G401.6 (cell line): ENCODE measurements at regions not wholly inside any gene's neighbourhood (a gene's known extent, or its start where the extent isn't known, plus 50 kb on each side); places are given as distances from the start of the nearest gene placed in this dataset.
"Not testable (repeated sequence)": the region's sequence is repeated elsewhere in the genome, so short reads cannot be mapped to it uniquely, and the experiment has no call there.

Experiments used
- FAIRE-seq: peaks from 2 replicates; lab custom pipeline; 2012; peaks lifted over from hg19 to GRCh38; lab: Jason Lieb, UNC

DNA sequence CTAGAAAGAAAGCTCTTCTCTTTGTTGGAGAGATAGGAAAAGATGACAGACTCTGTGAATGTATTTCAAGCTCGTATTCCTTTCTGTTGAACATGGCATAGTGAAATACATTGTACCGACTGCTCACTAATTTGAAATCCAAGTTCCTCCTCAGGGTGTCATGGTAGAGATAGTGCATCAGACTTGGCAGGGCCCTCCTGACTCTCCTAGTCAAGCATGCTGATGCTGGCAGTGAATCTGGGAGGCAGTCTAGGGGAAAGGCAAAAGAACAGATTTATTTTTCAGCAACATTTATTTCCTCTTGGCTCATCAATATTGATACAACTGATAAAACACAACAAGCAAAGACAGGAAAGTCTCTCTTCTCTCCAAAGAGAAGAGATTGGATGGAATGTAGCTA, 356.3 kb upstream of the IRAK1BP1 start:
- no peak for FAIRE-seq

DNA sequence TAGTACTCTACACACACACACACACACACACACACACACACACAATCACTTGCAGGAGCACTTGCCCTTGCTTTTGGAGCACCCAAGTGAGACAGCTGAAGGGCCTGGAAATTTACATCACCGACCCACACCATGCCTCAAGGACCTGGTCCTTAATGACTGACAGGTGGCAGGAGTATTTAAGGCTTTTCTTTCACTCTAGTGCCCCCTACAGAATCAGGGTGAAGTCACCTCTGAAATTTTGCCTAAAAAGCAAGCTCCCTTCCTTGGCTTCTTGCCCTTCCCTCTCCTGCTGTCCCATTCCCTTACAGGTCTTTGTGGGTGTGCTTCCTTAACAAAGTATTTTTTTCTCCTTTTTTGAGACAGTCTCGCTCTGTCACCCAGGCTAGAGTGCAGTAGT, 353.5 kb upstream of the IRAK1BP1 start:
- no peak for FAIRE-seq

DNA sequence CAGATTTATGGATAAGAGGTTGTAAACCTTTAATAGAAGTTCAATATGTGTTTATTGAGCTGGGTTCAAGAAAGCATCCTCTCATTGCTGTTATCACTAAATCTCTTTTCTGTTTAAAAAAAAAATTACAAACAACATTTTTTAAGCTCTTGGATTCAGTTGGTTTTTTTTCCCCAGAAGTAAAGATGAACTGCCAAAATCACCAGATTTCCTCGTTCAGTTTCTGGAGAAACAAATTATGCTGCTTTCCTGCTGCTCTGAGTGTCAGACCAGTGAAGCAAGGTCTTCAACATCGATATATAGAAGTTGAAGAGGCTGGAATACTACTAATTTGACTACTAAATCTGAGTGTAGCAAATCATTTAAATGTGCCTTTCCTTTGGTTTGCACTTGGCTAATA, 352.1 kb upstream of the IRAK1BP1 start:
- no peak for FAIRE-seq

DNA sequence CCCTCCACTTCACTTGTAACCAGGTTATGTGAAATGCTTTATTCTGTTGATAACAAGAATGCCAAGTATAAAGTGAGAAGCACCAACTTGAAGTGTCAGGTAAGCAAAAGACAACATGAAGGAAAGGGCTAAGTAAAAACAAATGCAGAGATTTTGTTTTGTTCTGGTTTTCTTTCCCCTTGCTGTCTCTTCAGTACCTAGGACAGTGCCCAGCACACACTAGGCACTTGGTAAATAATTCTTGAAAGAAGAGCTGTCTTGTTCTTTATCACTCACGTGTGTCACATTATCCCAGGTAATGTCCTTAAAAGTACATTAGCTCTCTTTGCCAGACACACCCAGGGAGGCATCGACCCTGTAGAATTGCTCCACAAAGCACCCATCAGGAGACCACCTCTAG, 350.0 kb upstream of the IRAK1BP1 start:
- no peak for FAIRE-seq

DNA sequence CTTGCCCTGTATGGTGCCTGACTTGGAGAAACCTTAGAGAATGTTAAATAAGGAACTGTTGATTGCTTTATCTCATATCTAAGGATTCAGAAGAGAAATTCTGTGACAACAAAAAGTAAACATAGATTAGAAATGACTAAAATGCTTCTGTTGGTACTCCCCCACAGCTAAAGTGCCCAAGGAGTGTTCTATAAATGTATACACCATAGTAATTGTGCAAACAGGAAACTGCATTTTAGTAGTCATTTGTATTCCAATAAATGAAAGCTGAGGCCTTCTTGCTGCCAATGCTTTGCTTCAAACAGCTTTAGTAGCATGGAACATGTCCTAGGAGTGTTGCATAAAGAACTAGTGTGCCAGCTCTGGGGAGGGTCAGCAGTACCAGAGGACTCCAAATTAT, 343.7 kb upstream of the IRAK1BP1 start:
- FAIRE-seq, result no peak

DNA sequence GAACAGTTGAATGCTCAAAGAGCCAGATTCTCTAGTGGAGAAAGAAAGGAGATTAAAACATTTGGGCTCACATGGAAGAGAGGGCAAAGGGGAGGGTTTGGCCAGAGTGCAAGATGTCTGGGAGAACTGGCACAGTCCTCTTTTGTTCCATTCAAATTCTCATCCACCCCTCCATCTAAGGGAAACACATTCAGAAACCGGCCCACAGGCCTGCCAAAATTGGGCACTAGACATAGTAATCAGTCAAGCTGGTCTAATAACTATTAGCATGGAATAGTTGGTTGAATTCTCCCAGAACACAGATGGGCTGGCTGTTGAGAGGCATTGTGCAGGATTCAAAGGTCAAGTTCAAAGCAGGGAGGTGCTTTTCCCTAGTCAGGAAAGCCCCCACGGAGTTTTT, 341.4 kb upstream of the IRAK1BP1 start:
- FAIRE-seq, result no peak

DNA sequence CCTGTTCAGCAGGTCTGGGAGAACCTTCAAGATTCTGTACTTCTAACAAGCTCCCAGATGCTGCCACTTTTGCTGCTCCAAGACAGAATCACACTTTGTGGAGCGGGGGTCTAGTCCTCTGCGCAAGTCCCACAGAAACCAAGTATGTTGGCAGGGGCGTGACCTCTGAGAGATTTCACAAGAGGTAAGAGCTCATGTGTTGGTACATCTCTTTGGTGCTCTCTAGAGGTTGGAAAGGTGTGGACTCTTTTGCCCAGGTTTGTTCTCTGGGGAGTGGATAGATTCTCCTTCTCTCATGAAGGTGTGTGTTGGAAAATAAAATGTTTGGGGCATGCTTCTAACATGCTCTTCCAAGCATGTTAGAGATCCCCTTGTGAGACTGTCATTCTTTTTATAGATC, 340.9 kb upstream of the IRAK1BP1 start:
- no peak for FAIRE-seq

DNA sequence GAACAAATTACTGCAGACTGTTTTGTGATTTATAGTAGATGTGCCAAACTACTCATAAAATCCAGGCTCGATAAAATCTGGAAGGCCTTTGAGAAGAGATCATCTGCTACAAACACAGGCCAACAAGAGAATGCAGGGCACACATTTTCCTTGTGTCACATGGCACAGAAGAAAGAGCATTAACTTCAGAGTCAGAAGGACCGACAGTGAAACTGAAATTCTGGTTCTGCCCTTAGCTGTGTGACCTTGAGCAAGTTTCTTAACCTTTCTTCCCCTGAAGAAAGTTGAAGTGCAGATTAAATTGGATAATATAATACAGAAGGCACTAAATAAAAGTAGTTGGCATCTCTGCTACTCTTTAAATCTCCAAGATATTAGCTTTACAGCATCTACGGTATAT, 338.4 kb upstream of the IRAK1BP1 start:
- FAIRE-seq, result no peak

DNA sequence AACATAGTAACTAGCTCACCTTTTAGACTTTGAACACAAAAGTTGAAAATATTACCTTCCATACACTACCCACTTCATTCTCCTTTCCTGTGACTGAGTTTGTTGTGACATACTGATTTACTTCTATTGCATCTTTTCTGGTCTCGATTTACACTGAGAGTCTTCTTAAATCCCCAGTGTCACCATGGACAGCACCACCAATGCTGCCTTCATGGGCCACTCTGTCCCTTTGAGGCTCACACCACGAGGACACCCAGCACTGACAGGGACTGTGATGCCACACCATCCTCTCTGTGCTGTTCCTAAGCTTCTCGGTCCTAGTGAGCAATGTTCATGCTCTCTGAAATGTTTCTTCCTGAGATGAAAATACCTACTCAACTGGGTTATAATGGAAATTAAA, 337.1 kb upstream of the IRAK1BP1 start:
- FAIRE-seq, result no peak

DNA sequence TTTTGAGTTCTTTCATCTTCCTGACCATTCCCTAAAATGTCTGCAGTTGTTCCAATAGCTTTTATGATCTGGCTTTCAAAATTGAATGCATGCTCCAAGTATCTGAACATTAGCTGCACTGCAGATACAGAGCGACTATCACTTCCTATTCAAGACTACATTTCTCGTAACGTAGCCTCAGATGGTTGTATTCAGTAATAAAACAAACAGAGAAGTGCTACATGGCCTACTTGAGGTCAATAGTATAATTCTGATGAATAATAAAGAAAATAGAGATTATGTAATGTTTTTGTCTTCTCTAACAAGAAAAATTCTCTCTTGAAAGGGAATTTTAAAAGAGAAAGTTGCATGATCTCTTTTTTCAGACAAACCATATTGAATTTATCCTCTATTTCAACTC, 333.9 kb upstream of the IRAK1BP1 start:
- no peak for FAIRE-seq

DNA sequence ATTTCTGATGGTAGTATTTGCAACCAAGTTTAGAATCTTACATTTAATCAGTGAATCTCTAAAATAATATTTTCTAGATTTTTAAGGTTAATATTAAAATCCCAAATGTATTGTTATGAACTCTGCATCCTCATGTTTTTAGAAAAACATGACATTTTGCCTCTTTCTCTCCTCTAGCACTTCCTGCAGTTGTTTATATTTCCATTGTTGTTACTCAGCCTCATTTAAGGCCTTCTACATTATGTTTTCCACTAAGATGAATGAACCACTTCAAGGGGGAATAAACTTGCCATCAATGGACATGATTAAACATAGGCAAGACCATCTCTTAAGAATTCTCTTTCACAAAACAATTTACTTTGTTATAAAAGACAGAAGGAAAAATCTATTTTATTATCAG, 333.5 kb upstream of the IRAK1BP1 start:
- FAIRE-seq, result no peak

DNA sequence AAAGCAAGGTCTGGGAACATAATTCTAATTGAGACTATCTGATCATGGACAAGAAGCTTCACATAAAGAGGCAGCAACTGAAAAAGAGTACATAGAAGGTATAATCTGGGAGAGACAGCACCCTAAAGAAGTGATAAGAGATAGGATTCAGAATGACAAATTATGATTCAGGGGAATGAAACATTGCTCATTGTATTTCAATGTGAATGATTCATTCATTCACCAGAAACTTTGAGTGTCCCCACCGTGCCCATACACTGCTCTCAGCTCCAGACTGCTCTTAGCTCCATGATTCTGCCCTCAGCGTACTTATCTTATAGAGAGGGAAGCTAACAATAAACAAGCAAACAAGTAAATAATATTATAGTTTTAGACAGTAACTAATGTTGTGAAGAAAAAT, 329.3 kb upstream of the IRAK1BP1 start:
- FAIRE-seq, result no peak

DNA sequence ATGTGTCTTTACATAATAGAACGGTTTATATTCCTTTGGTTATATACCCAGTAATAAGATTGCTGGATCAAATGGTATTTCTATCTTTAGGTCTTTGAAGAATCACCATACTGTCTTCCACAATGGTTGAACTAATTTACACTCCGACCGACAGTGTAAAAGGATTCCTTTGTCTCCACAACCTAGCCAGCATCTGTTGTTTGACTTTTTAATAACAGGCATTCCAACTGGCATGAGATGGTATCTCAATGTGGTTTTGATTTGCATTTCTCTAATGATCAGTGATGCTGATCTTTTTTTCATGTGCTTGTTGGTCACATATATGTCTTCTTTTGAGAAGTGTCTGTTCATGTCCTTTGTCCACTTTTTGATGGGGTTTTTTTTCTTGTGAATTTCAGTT, 319.7 kb upstream of the IRAK1BP1 start:
- FAIRE-seq, result not testable (repeated sequence)

DNA sequence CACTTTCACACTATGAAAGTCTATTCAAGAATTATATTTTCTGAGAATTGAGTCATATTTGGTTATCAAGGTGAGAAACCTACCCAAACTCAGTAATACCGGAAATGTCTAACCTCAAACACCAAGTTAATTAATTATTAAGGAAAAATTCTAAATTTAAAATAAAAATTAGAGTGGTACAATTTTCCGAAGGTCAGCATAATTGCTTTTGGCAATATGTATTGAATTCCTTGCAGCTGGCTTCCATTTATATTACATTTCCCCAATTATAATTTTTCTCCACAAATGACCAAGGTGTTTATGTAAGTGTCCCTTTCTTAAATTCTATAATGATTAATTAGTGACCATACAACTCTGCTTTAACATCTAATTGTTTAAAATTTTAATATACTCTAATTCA, 316.0 kb upstream of the IRAK1BP1 start:
- no peak for FAIRE-seq

DNA sequence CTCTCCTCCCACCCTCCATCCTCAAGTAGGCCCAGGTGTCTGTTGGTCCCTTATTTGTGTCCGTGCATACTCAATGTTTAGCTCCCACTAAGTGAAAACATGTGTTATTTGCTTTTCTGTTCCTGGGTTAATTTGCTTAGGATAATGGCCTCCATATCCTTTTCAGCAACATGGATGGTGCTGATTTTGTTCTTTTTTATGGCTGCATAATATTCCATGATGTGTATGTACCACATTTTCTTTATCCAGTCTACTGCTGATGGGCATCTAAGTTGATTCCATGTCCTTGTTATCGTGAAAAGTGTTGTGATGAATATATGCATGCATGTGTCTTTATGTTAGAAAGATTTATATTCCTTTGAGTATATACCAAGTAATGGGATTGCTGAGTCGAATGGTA, 314.9 kb upstream of the IRAK1BP1 start:
- no peak for FAIRE-seq

DNA sequence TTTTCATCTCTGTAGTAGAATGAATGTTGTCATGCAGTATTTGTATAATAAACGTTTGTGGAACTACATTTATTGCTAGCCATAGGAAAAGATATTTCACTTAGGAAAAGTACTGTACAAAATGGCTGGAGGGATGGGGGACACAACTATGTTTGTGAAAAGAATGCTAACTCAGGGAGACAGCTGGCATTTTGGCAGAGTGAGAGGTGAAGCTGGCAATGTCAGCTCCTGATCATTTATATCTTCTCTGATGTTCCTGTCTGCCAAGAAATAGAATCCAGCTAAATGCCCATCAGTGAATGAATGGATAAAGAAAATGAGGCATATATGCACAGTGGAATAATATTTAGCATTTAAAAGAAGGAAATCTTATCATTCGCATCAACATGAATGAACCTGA, 313.0 kb upstream of the IRAK1BP1 start:
- FAIRE-seq, result no peak

DNA sequence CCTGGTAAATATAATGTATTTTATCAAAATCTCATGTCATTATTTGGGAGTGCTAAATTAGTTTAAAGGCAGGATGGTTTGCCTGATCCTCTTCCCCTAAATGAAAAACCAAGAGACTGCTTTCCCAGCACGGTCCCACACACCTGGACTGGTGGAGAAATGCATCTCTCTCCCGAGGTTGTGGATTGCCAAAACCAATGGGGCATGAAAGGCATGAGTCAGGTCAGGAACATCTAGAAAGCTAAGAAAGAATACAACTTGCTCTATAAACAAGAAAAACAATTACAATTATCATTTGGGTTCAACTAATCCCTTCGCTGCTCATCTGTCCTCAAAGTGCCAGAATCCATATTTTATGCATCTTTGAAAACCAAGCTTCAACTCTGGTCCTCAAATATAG, 308.3 kb upstream of the IRAK1BP1 start:
- no peak for FAIRE-seq

DNA sequence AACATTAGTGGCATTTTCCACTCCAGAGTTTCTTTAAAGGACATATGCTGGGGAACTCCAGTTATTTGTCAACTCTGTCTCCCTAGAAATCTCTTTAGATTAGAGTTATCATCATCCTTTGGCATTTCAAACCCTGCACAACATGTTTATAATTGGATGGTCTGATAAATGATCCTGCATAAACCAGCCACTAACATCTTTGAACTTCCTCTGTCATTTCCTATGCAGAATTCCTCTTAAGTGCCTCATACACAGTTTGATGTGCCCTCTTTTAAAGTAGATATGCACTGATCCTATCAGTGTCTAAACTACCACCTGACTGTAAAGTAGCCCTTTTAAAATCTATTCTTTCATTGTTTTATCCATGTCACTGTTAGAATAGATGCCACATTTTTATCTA, 306.3 kb upstream of the IRAK1BP1 start:
- FAIRE-seq, result no peak

DNA sequence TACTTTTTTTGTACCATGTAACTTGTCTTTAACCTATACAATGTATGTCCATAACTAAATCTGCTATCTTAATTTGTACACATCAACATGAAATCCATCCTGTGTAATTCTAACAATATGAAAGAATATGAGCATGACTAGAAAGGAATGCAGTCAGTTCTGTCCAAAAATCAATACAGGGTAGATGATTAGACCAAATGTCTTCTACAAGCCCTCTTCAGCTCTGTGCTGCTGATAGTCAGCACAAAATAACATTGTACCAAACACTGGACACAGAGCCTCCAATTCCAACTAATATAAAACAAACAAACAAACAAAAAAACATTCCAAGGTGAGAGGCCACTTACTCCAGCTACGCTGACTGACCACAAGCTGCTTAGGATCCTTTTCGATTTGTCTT, 301.4 kb upstream of the IRAK1BP1 start:
- FAIRE-seq, result no peak

DNA sequence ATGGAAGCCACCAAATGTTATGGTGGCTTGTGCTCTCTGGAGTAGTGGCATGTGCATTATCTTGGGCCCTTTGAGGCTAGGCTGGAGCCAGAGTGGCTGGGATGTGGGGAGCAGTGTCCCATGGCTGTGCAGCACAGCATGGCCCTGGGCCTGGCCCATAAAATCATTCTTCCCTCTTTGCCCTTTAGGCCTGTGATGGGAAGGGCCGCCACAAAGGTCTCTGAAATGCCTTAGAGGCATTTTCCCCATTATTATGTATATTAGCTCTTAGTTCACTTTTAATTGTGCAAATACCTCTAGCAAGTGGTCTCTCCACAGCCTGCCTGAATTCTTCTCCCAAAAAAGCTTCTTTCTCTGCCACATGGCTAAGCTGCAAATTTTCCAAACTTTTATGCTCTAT, 297.3 kb upstream of the IRAK1BP1 start:
- FAIRE-seq, result no peak

DNA sequence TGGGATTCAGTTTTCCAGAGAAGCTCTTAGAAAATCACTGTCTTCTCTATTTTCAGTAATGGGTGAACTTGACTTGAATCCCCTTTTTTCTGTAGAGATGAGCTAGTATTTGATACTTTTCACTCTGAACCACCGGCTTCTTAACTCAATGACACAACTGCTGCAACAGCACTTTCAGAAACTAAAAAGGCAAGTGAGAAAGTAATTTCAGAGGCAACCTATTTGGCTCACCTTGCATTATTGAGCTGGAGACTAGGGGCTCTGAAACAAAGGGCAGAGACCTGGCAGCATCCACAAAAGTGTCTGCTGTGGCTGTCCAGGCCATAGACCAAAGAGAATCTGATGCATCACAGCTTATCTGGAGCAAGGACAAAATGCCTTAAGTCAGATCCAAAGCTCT, 289.8 kb upstream of the IRAK1BP1 start:
- FAIRE-seq, result no peak

DNA sequence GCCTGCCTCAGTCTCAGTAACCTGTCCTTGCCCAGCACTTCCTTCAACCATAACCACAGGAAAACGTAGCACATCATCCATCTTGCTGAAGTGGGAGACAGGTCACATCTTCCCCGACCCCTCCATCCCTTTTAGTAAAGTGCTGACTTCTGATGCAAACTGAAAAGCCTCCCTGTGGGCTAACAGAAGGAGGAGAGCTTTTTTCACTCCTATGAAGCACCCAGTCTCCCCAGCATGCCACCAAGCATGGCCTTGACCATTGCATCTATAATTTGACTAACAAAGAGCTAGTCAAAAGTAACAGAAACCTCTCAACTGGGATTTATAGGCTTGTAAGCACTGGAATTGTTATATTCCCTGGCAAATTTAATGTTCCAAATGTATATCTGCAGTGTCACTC, 288.9 kb upstream of the IRAK1BP1 start:
- FAIRE-seq, result no peak

DNA sequence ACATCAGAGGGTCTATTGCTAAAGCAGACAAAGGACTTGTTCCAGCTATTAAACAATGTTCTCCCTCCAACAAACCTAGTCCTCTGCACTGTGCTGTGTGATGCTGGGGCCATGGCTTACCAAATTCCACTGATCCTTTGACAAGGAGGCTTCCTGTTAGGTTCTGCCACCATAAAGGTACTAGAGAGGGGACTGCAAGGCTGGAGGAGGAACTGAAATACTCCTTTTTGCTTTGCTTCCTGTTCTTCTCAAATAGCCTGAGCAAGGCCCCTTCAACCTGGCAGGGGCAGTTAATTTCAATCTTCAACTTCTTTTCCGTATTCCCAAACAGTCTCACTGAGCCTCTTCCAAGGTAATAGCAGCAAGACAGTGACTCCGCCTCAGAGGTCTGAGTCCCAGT, 286.4 kb upstream of the IRAK1BP1 start:
- FAIRE-seq, result no peak

DNA sequence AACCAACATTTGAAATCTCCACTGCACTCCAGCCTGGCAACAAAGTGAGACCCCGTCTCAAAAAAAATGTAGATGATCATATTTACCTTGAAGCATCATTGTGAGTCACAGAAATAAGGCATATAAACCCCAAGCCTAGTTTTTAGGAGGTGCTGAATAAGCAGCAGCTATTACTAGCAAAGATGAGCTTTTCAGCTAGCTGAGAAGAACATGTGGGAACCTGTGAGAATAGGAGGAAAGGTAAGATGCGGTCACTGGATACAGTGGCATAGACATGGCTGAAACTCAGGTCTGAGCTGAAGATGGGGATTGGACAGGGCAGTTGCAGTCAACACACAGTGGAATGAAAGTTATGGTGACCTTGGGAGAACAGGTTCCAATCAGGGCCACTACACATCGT, 284.3 kb upstream of the IRAK1BP1 start:
- no peak for FAIRE-seq

DNA sequence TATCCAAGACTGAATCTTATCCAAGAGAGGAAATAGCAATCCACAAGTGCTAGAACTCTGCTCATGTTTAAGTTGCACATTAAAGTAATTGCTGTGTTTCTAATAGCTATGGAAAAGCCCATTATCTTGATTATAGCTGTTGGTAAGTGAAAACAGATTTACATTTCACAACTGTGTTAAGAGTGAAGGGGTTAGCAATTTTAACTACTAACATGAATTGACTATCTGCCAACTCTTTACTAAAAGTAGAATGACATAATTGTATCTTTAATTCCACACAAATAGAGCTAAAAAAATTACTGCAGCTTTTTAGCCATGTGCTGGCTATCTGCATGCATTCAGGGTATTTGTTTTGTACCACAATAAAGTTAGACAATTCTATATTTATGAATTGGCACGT, 277.9 kb upstream of the IRAK1BP1 start:
- no peak for FAIRE-seq
